ENCODE measurements at regions not wholly inside any gene's neighbourhood (a gene's known extent, or its start where the extent isn't known, plus 50 kb on each side); places are given as distances from the start of the nearest gene placed in this dataset.
"Not testable (repeated sequence)": the region's sequence is repeated elsewhere in the genome, so short reads cannot be mapped to it uniquely, and the experiment has no call there.

GRCh38 chr11:134611537-134611936 lies 199.5 kb upstream of the B3GAT1 start:
- DNase-seq: no peak

GRCh38 chr11:134610116-134610910 lies 198.3 kb upstream of the B3GAT1 start:
- no peak for DNase-seq

GRCh38 chr11:134609361-134610115 lies 197.5 kb upstream of the B3GAT1 start:
- no peak for DNase-seq

GRCh38 chr11:134607963-134608750 lies 196.1 kb upstream of the B3GAT1 start:
- no peak for DNase-seq

GRCh38 chr11:134606251-134606650 lies 194.2 kb upstream of the B3GAT1 start:
- DNase-seq: no peak

GRCh38 chr11:134604886-134605285 lies 192.8 kb upstream of the B3GAT1 start:
- no peak for DNase-seq

GRCh38 chr11:134599299-134599771 lies 187.3 kb upstream of the B3GAT1 start:
- no peak for DNase-seq

GRCh38 chr11:134598368-134598767 lies 186.3 kb upstream of the B3GAT1 start:
- DNase-seq: no peak

GRCh38 chr11:134597452-134597851 lies 185.4 kb upstream of the B3GAT1 start:
- DNase-seq: no peak

- no peak for DNase-seq
Observed at GRCh38 chr11:134596404-134596803, 184.4 kb upstream of the B3GAT1 start.

GRCh38 chr11:134592391-134592990 lies 180.4 kb upstream of the B3GAT1 start:
- peak; percentile 41 for DNase-seq

- no peak for DNase-seq
Observed at GRCh38 chr11:134591338-134591737, 179.3 kb upstream of the B3GAT1 start.

GRCh38 chr11:134589129-134589528 lies 177.1 kb upstream of the B3GAT1 start:
- no peak for DNase-seq

- DNase-seq: not testable (repeated sequence)
Observed at GRCh38 chr11:134588460-134589110, 176.5 kb upstream of the B3GAT1 start.

- no peak for DNase-seq
Observed at GRCh38 chr11:134587345-134587744, 175.3 kb upstream of the B3GAT1 start.

- DNase-seq: no peak
Observed at GRCh38 chr11:134586726-134587125, 174.7 kb upstream of the B3GAT1 start.

GRCh38 chr11:134585666-134586610 lies 173.9 kb upstream of the B3GAT1 start:
- DNase-seq: no peak

GRCh38 chr11:134584706-134585445 lies 172.8 kb upstream of the B3GAT1 start:
- DNase-seq: peak; percentile 74

- DNase-seq: no peak
Observed at GRCh38 chr11:134584001-134584561, 172.0 kb upstream of the B3GAT1 start.

- peak; percentile 84 for DNase-seq
Observed at GRCh38 chr11:134583397-134583990, 171.5 kb upstream of the B3GAT1 start.

Measured in MV-4-11 (cell line).